ENCODE measurements at regions not wholly inside any gene's neighbourhood (a gene's known extent, or its start where the extent isn't known, plus 50 kb on each side); places are given as distances from the start of the nearest gene placed in this dataset.

DNA sequence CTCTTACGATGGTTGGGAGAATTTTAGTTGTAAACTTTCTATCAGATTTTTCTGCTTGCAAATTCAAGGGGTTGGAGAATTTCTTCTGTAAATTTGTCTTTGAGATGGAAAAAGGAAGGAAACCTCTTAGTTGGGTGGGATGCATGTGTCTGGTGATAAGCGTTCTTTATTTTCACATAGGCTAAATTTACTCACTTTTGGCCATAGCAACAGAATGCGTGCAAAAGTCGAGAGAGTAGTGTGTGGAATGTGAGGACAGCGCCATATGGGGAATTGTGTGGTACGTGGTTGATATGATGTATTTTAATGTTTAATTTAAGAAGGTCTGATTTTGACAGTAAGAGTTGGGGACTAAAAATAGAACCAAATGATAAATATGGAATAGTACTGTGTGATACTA lies 282.2 kb downstream of the TAF11L14 start:
- no peak for TF ChIP-seq CTCF (conservative IDR thresholded peaks at IDR 0.05; ENCODE audit: low read depth in 2 of 2)
- TF ChIP-seq POLR2AphosphoS5 (IDR thresholded peaks at IDR 0.05; ENCODE audit: low read depth) = no peak
- no peak for TF ChIP-seq EZH2phosphoT487 (IDR thresholded peaks at IDR 0.05; ENCODE audit: unreplicated experiment)
- TF ChIP-seq REST (IDR thresholded peaks at IDR 0.05; ENCODE audit: unreplicated experiment) = no peak
- no peak for TF ChIP-seq EZH2 (IDR thresholded peaks at IDR 0.05; ENCODE audit: low read depth, unreplicated experiment)
- TF ChIP-seq, protein P1, sequence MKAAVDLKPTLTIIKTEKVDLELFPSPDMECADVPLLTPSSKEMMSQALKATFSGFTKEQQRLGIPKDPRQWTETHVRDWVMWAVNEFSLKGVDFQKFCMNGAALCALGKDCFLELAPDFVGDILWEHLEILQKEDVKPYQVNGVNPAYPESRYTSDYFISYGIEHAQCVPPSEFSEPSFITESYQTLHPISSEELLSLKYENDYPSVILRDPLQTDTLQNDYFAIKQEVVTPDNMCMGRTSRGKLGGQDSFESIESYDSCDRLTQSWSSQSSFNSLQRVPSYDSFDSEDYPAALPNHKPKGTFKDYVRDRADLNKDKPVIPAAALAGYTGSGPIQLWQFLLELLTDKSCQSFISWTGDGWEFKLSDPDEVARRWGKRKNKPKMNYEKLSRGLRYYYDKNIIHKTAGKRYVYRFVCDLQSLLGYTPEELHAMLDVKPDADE (IDR thresholded peaks at IDR 0.05) = no peak
- TF ChIP-seq JUNB (IDR thresholded peaks at IDR 0.05; ENCODE audit: unreplicated experiment) = no peak
- no peak for TF ChIP-seq CREB1 (CRISPR knock-in tag; IDR thresholded peaks at IDR 0.05; ENCODE audit: low read depth)
- TF ChIP-seq ZNF331 (CRISPR knock-in tag; IDR thresholded peaks at IDR 0.05; ENCODE audit: low read depth) = no peak
- no peak for TF ChIP-seq NANOG (IDR thresholded peaks at IDR 0.05; ENCODE audit: borderline replicate concordance)
